NOMO-1 treated with dmso at 0.1 percent for 144 hours (cell line): ENCODE measurements at regions not wholly inside any gene's neighbourhood (a gene's known extent, or its start where the extent isn't known, plus 50 kb on each side); places are given as distances from the start of the nearest gene placed in this dataset.

Experiments
- DNase-seq: peaks from one replicate; lab custom pipeline; 2025; ENCODE audit not compliant: unreplicated experiment; lab: John Stamatoyannopoulos, UW

- no peak for DNase-seq
Measured at GRCh38 chr22:23522623-23523251, 57.4 kb downstream of the IGLL1 start.

GRCh38 chr22:23521441-23522113 lies 58.5 kb downstream of the IGLL1 start:
- peak; percentile 82 for DNase-seq

GRCh38 chr22:23520863-23521440 lies 59.1 kb downstream of the IGLL1 start:
- no peak for DNase-seq

- no peak for DNase-seq
Measured at GRCh38 chr22:23519442-23520157, 60.5 kb downstream of the IGLL1 start.

- no peak for DNase-seq
Measured at GRCh38 chr22:23518376-23519187, 61.5 kb downstream of the IGLL1 start.

- no peak for DNase-seq
Measured at GRCh38 chr22:23517804-23518375, 62.2 kb downstream of the IGLL1 start.

- DNase-seq: no peak
Measured at GRCh38 chr22:23516304-23516703, 63.8 kb downstream of the IGLL1 start.

- no peak for DNase-seq
Measured at GRCh38 chr22:23514322-23515038, 65.6 kb downstream of the IGLL1 start.

- DNase-seq: no peak
Measured at GRCh38 chr22:23513705-23514104, 66.4 kb downstream of the IGLL1 start.

- DNase-seq: no peak
Measured at GRCh38 chr22:23513133-23513532, 67.0 kb downstream of the IGLL1 start.

GRCh38 chr22:23512721-23513120 lies 67.4 kb downstream of the IGLL1 start:
- DNase-seq: no peak

- DNase-seq: no peak
Measured at GRCh38 chr22:23512348-23512705, 67.8 kb downstream of the IGLL1 start.

- DNase-seq: no peak
Measured at GRCh38 chr22:23511627-23512347, 68.3 kb downstream of the IGLL1 start.

GRCh38 chr22:23509571-23510302 lies 70.4 kb downstream of the IGLL1 start:
- DNase-seq: no peak

- no peak for DNase-seq
Measured at GRCh38 chr22:23504516-23504915, 75.6 kb downstream of the IGLL1 start.

- DNase-seq: no peak
Measured at GRCh38 chr22:23503736-23504440, 76.2 kb downstream of the IGLL1 start.

- no peak for DNase-seq
Measured at GRCh38 chr22:23503142-23503541, 76.9 kb downstream of the IGLL1 start.

GRCh38 chr22:23501708-23502107 lies 78.4 kb downstream of the IGLL1 start:
- no peak for DNase-seq
